Stromal cell of bone marrow (primary cell): ENCODE measurements at regions not wholly inside any gene's neighbourhood (a gene's known extent, or its start where the extent isn't known, plus 50 kb on each side); places are given as distances from the start of the nearest gene placed in this dataset.
"Not testable (repeated sequence)": the region's sequence is repeated elsewhere in the genome, so short reads cannot be mapped to it uniquely, and the experiment has no call there.

Experiments
- DNase-seq: peaks from one replicate; pipeline ENCODE4 v3.0.0-alpha.2; 2012; ENCODE audit warnings: low read depth

GRCh38 chr6:18527836-18528743 is 140.9 kb downstream of the RNF144B start:
- DNase-seq, result no peak

DNA sequence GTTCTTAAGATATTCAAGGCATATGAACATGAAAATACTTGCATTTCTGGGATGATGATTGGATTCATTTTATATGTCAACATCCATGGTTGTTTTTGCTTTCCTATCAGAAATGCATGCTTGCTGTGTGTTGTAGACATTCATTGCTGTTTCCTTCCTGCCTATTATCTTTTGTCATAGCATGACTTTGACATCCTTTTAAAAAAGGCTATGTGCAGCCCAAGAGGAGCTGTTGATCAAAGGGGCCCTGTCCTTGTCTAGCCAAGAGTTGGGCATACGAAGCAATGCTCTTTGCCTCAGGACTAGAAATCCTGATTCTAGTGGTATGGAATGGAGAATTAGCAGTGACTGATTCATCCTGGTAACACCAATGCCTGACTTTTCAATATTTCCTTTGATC is 143.1 kb downstream of the RNF144B start:
- DNase-seq, result no peak

DNA sequence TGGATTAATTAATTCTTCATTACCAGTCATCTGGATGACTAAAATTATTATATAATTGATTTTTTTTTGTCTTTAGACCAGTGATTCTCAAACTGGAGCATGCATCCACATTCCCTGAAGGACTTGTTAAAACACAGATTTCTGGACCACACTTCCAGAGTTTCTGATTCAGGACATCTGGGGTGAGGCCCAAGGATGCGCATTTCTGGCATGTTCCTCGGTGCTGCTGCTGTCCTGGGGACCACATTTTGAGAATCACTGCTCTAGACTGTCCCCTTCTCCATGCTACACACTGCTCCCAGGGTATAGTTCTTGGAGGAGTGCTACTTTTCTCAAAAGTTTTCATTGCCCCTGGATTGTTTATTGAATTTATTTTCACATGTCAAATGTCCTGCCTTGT is 145.0 kb downstream of the RNF144B start:
- no peak for DNase-seq

DNA sequence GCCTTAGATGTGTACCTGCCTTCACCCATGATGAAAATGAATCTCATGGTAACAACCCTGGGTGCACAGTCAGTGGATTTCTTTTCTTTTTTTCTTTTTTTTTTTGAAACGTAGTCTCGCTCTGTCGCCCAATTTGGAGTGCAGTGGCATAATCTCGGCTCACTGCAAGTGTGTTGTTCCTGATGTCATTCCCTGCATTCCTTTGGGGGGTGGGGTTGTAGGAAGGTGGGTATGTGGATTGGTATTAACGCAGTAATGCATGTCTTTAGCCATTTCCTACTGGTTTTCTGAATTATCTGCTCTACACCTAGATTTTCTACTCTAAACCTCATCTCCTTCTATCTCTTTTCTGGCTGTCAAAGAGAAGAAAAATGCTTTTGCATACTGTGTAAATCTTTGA is 146.6 kb downstream of the RNF144B start:
- no peak for DNase-seq

DNA sequence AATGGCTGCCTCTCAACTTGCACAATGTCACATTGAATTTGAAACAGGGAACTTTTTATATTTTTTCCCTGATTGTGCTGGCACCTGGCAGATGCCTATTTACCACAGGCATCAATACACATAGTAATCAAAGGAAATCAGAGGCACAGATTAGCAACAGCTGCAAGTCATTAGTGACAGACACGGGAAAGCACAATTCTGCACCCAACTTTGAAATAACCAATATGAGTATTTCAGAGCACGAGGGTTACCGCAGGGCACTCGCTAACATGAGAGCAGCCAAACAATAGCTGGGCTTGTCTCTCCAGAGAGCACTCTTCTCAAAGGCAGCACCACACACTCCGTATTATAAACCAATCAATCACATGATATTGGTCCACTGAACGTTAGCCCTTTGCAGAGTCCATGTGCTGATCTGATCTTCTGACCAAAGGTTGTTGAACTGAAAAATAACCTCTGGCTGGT is 149.5 kb downstream of the RNF144B start:
- no peak for DNase-seq

DNA sequence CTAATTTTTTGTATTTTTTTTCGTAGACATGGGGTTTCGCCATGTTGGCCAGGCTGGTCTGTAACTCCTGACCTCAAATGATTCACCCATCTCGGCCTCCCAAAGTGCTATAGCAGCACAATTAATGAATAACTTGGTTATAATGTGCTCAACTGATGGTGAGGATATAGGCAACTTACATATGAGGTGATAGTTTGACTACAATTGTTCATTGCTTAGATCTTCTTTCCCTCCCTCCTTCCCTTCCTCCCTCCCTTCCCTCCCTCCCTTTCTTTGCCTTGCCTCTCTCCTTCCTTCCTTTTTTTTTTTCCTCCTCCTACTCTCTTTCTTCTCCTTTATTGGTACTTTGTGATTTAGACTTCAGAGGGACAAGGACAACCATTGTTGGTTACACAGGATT is 151.2 kb downstream of the RNF144B start:
- no peak for DNase-seq

DNA sequence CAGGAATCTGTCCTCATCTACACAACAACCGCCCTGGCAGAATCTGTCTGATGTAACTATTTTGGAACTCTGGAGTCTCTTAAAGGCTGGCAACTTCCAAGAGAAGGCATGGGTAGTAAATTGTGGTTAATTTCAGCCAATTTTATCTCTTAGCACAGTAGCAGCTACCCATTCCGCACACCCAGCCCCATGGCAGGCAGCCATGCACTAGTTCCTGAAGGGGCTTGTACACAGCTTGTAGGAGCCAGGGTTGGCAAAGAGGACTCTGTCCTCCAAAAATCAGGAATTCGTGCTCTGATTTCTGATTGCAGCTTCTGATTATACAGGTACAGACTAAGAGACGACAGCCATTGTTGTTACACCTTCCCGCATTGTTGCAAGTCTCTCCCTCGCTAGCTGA is 155.9 kb downstream of the RNF144B start:
- DNase-seq, result no peak

GRCh38 chr6:18545142-18545541 is 158.0 kb downstream of the RNF144B start:
- DNase-seq, result not testable (repeated sequence)

GRCh38 chr6:18545726-18546125 is 158.6 kb downstream of the RNF144B start:
- no peak for DNase-seq

GRCh38 chr6:18550119-18550518 is 163.0 kb downstream of the RNF144B start:
- no peak for DNase-seq

DNA sequence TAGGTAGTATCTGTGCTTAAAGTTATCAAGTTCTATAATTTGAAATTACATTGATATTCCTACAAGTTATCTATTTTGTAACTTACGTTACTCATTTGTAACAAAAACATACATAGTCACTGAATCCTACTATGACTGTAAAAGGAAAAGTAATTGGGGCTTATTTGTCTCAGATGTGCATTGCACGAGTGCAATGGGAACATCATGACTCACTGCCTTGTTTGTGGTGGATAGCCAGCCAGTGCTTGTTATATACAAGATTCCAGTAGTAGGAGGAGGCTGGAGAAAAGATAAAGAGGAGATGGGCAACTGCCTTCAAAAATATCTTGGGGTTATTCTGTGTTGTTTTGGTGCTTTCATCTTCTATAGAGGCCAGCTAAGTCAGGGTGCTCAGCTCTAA is 164.1 kb downstream of the RNF144B start:
- DNase-seq, result peak; percentile 75

DNA sequence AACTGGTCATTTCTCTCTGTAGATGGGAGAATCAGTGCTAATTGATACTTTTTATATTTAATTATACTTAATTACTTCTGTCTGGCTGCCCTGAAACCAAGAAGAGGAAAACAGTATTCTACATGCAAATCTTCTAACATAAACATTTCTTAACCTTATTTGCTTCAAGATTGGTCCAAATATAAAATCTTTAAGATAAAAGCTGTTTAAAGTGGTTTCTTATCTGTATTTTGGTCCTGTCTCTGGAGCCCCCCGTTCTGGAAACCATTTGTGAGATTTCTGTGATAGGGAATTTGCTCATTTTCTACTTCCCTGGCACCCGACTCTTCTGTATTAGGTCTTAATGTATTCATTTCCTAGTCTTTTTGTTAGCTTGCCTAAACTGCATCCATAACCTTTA is 168.6 kb downstream of the RNF144B start:
- DNase-seq, result no peak

DNA sequence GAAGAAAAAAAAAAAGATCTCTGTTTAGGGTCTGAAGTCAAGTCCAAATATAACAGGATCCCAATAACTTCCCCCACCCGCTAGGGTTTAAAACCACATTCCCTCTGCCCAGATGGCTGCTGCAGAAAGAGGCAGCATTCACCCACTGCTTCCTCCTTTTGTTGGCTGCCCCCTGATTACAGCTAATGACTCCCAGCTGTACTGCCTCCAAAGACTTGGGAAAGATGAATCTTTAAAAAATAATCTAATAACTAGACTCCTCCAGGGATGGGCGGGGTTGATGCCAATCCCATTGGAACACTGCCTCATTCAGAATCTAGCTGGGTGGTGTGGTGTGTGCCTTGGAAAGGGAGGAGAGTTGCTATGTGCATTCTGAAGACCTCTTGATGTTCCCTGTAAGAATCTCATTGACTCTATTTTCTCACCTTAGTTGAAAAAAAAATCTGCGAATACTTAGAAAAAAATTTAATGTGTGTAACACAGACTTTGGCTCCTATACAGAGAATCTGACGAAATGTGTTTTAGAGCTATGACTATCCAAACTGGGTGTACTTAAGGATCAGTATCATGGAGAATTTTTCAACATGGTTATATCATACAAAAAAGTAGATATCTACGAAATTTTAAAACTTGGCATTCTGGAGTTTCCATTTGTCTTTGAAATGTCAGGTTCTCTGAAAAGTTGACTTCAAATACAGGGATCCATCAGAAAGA is 174.0 kb downstream of the RNF144B start:
- peak; percentile 8 for DNase-seq

DNA sequence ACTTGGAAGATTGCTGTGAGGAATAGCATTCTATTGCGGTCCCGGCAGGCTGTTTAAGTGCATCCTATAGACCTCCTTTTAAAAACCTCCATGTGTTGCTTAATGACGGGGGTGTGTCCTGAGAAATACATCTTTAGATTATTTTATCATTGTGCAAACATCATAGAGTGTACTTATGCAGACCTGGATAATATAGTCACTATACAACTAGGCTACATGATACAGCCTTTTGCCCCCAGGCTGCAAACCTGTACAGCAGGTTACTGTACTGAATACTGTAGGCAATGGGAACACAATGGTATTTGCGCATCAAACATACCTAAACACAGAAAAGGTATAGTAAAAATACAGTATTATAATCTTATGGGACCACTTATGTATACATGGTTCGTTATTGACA is 175.6 kb downstream of the RNF144B start:
- no peak for DNase-seq

GRCh38 chr6:18564775-18565174 is 177.6 kb downstream of the RNF144B start:
- DNase-seq, result no peak

GRCh38 chr6:18565231-18565630 is 178.1 kb downstream of the RNF144B start:
- DNase-seq, result no peak

- DNase-seq, result no peak
Measured at GRCh38 chr6:18567380-18567779, 180.2 kb downstream of the RNF144B start.

GRCh38 chr6:18577491-18577890 is 190.3 kb downstream of the RNF144B start:
- DNase-seq, result no peak

DNA sequence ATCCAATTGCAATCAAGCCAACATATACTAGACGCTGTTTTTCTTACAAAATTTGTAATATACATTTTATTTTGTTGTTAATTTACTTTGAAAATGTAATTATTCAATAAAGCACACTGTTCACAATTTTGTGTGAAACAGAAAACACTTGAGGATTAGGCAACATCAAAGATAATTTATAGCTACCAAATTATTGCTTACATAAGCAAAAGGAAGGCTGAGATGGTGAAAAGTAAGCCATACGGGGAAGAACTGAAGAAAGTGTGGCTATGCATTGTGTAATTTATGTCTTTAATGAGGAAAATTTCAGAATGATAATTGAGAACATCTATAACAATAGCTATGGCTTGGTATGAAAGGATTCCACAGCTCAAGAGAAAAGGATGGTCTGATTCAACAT is 192.0 kb downstream of the RNF144B start:
- DNase-seq, result no peak

DNA sequence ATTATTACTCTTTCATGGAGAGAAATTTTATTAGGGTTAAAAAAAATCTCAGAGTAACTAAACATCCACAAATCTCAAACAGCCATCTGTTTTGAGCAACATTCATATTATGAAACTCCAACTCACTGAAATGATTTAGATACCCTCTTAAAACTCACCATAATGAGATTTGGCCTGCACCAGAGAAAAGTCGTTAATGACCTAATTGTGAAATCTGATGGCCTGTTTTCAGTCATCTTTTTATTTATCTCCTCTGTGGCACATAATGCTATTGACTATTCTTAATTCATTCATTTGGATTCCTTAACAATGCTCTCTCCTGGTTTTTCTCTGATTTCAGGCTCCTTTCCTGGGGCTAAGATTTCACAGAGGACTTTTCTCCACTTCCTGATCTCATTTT is 192.7 kb downstream of the RNF144B start:
- DNase-seq, result no peak

DNA sequence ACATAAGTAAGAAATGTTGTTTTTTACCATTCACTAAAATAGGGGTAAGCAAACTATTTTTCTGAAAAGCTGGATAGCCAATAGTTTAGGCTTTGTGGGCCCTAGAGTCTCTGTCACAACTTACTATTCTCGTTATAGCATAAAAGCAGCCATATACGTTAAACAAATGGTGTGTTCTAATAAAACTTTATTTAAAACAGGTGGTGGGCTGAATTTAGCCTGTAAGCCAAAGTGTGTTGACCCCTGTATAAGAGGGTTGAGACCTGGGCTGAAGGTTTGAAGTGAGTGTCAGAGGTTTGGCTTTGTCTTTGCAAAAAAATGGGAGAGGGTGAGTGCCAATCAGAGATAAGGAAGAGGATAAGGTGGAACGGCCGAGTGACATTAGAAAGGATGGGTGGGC is 197.2 kb downstream of the RNF144B start:
- no peak for DNase-seq

- DNase-seq, result peak; percentile 48
Measured at GRCh38 chr6:18585032-18585573, 198.0 kb downstream of the RNF144B start.

- no peak for DNase-seq
Measured at GRCh38 chr6:18586133-18586532, 199.0 kb downstream of the RNF144B start.
